Stimulated activated naive CD4-positive, alpha-beta T cell (primary cell): ENCODE measurements at regions not wholly inside any gene's neighbourhood (a gene's known extent, or its start where the extent isn't known, plus 50 kb on each side); places are given as distances from the start of the nearest gene placed in this dataset.

Experiments used
- DNase-seq, 6 experiments: peaks; one replicate each; lab custom pipeline; 2025; lab: John Stamatoyannopoulos, UW

DNA sequence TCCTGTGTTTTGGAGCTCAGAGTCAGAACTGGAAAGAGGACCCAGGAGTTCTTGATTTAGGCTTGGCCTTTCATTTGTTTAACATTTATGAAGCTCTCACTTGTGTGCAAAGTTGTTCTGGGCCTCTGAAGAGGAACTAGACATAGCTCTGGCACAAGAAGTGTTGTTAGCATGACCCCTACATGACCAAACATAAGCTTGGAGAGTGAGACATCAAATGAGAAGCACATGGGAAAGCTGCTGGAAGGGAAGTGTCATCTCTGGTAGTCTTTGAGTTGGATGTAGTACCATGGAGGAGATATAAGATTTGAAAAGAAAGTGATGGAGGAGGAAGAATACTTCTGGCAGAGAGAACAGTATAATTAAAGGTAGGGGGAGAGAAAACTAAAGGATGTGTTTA lies 370.1 kb downstream of the ADRA2A start:
- no peak for DNase-seq

DNA sequence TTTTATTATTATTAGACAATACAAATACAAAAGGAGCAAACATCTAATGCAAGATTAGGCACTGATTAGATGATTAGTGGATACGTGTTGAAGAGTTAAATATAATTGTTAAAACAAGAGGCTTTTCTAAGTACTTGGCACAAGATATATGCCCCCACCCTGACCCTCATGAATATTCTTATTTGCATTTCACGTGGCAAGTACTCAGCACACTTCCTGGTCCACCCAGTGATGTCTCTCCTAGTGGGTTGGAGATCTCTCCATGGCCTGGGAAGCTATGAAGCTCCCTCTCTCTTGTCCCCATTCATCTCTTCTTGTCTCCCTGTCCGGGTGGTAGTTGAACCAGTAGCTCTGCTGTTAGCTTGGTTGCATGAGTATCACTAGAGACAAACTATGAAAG lies 375.3 kb downstream of the ADRA2A start:
- no peak for DNase-seq

DNA sequence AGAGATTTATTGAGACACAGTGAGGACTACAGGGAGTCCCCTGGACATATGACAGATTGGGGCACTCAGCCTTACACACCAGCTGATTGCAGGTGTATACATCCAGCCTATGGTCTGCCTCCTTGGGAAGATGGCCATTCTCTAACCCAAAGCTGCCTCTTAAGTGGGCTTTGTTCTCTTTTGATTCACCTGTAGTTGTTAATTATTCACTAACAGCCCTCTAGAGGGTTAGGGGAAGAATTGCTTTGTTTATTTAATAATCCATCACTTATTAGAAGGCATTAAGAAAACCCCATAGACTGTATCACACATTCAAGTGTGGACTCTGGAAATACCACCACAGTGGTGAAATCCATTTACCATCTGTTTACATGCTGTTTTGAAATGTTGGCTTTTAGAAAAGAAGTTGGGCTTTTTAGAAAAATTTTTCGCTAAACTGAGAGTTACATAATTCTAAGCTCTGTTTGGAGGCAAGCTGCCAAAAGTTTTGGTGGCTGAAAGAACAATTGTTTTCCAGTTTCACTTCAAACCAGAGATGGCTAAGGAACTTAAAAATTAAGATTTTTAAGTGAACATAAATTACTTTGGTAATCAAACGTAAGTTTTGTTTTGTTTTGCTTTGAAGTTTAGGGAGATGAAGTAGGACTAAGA lies 379.1 kb downstream of the ADRA2A start:
- no peak for DNase-seq

DNA sequence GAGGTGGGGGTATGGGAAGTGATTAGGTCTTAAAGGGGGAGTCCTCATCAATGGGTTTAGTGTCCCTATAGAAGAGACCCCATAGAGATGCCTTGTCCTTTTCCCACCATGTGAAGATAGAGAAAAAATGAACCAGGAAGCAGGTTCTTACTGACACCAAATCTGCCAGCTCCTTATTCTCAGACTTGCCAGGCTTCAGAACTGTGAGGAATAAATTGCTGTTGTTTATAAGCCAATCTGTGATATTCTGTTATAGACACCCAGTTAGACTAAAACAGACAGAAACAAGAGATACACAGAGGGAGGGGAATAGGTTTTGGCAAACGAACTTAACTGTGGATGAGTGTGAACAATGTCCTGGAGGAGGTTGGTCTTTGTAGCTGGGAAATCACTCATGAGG lies 381.4 kb downstream of the ADRA2A start:
- DNase-seq = no peak

DNA sequence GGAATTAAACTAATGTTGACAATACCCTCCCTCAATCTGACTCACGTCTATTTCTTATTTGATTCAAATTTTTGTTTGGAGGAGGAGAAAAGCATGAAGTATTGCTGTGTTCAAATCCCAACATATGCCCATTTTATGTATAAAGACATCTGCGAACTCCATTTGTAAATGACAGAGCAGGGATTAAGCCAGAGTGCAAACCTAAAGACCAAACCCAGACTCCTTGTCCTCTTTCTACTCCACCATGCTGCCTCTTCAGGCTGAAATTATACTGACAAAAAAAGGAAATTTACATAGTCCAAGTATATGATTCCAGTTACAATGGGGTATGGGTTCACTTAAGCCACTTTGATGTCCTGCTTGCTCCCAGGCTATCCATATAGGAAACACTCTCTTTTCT lies 383.1 kb downstream of the ADRA2A start:
- no peak for DNase-seq

DNA sequence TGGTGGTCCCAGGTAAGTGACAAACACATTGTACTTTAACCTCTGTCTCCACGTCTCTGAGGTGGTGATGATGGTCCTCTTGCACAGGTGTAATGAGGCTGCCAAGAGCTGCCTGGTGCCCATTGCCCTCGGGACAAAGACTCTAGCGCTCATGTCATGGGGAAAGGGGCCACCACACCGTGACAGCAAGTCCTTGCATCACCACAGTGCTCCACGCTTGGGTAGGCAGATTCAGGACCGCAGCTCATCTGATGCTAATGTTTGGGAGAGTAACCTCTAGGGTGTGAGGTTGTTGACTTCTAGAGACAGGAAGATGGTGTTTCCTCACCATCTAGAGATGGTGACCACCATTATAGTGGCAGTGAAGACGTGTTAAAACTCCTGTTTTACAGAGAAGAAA lies 395.6 kb downstream of the ADRA2A start:
- no peak for DNase-seq

DNA sequence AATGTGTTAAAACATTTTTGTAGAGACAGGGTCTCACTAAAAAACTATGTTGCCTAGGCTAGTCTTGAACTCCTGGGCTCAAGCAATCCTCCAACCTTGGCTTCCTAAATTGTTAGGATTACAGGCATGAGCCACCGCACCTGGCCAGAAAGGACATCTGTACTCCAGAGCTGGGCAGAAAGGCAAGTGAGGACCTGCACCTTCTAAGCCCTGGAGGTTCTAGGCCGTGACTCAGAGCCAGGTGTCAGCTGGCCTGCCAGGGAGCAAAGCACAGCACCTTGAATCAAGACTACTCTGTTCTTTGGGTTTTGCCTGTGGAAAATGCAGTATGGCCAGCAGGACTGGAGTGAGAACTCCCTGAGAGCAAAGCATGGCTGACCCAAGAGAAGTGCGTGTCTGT lies 396.5 kb downstream of the ADRA2A start:
- no peak for DNase-seq

DNA sequence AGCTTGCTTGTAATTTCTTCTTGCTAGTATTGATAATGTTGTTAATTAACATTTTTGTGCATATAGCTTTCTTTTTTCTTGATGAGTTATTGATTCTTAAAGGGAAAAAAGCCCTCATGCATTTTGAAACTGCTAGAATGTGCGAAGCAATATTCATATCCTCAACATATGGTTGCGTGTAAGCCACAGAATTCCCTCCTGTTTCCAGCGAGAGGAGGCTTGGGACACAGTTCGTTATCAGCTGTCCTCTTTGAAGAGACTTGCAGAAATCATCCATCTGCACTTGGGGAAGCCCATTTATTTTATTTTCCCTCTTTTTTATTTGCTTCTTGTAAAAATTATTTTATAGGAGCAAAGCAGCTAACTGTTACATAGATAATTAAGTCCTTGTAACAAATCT lies 398.0 kb downstream of the ADRA2A start:
- DNase-seq = no peak

DNA sequence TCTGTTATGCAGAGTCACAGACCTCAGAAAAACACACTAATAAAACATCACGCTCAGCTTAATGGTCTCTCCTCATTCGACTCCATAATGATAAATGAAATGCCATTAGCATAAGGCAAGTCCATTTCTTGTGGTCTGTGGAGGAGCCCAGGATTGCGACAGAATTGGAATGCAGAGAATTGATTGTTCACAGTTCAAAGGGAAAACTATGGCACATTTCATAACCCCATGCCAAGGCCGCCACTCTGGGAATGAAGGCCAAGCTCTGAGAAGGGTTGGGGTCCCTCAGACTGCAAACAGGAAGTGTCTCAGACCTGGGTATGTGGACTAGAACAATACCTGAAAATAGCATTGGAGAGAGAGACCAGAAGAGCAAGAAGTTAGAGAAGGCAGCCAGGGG lies 398.9 kb downstream of the ADRA2A start:
- DNase-seq = no peak

DNA sequence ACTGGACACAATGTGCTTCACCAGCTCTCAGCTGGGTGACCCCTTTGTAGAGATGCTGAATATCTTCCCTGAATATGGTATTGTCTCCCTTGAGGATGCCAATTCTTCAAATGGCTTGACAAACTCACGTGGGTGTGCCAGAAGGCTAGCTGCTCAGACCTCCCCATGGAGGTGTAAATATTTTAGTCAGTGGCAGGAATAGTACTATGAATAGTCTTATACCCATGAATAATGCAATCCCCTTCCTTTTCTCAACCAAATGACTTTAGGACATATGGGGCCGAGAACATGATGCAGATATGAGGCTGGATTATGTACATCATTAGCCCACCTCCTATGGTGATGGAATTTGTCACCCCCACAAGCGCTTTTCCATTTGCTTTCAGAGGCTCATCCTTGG lies 401.8 kb downstream of the ADRA2A start:
- no peak for DNase-seq

DNA sequence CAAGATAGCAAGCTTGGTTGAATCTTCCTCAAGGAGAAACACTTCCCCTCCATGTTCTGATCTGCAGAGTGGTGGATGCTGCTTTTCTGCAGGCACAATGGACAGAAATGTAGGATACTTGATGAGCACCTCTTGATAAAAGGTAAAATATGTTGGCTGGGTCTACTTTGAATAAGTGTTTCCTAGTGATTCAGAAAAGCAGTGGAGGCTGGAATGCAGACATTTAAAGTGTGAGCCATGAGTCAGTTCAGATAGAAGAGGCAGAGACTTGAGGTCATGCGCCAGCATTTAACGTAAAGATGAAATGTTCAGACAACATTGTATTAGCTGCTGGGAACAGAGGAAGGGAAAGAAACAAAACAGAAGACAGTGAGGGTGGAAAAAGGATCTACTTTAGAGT lies 403.1 kb downstream of the ADRA2A start:
- no peak for DNase-seq

DNA sequence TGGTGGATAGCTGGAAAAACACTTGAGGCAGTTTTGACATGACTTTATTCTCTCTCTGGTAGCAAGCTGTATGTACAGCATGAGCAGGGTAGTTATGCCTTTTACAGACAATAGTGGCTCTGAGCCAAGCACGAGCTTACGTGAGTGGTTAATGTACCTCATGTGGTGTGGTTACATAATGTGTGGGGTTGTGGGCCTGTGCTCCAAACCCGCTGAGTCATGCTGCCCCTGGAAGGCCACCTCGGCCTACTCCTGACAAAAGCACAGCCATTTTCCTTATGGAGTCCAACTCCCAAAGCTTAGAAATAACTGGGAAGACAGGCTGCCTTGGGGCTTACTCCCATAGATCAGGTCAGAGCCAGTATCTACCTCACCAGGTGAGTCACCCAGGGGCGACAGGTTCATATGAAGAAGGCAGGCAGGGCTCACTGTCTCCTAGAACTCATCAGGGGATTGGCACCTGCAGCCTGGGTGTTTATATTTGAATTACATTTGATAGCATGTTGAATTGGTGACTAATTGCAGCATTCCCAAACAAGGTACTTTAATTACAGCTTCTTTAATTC lies 404.5 kb downstream of the ADRA2A start:
- no peak for DNase-seq

DNA sequence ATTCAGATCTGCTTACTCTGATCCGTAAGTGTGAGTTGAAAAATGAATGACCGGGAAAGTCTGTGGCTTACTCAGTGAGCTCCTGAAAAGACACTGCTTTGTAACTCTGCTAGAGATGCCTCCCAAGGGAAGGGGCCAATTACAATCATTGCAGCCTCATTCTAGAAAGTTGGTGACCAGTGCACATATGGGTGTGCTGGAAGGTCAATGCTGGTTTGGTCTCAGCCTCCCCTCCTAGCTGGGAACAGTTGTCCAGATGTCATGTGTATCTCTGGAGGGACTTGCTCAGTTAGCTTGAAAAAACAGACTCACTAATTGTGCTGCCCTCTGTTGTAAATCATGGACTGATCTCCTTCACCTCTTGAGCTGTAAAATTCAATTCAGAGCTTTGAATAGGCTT lies 405.0 kb downstream of the ADRA2A start:
- DNase-seq = no peak

DNA sequence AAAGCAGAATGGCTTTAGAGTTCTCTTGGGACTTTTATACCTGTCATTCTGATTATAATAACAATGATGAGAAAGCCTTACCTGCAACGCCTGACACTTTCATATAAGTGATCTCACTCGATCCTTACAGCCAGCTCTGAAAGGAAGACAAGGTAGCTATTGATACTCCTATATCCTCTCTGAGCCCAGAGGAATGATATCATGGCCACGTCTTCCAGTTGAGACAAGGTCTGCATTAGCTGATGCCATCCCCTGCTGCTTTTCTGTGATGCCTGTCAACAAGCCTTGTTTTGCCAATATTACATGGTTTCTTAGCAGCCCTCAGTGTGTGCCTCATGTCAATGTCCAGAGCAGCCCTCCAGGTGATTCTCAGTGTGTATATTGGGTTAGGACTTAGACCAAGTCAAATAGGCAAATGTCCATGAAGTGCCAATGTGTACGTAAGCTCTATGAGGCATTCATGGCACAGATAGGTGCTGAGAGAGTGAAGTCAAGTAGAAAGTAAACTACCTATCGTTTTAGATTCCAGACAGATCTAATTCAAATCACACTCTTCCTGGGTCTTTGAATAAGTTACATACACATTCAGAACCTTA lies 405.9 kb downstream of the ADRA2A start:
- no peak for DNase-seq

DNA sequence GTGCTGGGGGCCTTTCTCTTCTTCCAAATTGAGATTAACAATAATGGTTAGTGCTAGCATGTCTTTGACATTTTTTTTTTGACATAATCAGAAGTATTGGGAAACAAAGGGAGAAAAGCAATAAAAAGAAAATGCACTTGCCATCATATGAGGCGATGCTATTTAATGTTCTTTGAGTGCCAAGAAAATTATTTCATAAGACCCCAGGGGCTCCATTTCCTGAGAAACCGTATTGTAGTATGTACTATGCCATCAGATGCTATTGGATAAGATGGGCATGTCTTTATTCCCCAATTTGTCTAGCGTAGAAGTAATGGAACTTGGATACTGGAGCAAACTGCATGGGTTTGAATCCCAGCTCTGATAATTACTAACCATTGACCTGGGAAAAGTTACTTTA lies 408.9 kb downstream of the ADRA2A start:
- DNase-seq = no peak

DNA sequence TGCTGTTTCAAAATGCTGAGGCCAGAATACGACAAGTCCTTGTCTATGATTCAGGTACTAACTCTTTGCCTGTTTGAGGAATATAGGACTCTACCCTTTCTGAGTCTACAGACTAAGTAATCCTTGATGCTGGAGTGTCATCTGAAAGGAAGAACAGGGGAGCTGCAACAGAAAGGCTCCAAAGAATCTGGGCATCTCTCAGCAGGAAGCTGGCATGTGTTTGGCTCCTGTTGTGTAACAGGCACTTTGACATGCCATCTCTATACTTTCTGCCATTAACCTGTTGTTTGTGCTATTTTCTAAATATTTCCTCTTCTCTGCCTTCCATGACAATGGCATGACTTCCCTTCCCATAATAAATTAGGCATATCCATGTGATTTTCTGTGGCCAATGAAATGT lies 409.5 kb downstream of the ADRA2A start:
- no peak for DNase-seq

DNA sequence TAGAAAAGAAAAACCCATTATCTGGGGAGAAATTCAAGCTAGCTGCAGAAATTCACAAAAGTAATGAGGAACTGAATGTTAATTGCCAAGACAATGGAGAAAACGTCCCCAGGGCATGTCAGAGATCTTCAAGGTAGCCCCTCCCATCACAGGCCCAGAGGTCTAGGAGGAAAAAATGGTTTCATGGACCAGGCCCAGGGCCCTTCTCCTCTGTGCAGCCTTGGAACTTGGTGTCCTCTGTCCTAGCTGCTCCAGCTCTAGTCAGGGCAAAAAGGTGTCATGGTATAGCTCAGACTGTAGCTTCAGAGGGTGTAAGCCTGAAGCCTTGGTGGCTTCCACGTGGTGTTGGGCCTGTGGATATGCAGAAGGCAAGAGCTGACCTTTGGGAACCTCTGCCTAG lies 411.8 kb downstream of the ADRA2A start:
- no peak for DNase-seq

DNA sequence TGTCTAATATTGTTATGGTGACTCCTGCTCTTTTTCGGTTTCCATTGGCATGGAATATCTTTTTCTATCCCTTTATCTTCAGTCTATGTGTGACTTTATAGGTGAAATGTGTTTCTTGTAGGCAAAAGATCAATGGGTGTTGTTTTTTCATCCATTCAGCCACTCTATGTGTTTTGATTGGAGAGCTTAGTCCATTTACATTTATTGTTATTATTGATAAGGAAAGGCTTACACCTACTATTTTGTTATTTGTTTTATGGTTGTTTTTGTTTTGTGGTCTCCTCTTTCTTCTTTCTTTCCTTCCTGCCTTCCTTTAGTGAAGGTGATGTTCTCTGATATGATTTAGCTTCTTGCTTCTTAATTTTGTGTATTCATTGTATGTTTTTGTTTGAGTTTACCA lies 414.3 kb downstream of the ADRA2A start:
- DNase-seq = no peak

DNA sequence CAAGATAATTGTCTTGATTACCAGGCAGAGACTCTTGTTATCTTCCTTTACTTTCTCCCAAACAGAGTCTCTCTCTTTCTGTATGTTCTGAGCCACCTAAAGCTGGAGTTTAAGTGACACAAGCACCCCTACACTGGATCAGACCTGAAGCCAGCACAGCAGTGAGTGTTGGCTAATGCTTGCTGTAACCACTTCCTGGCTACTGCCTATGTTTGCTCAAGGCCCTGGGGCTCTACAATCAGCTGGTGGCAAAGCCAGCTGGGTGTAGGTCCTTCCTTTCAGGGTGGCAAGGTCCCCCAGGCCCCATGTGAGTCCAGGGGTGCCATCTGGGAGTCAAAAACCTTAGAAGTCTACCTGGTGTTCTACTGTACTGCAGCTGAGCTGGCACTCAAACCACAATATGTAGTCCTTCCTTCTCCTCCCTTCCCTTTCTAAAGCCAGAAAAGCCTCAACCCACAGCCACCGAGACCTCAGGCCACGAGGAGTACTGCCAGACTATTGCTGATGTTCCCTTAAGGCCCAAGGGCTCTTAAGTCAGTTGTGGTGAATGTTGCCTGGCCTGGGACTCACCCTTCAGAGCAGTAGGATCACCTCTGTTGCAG lies 416.3 kb downstream of the ADRA2A start:
- no peak for DNase-seq

DNA sequence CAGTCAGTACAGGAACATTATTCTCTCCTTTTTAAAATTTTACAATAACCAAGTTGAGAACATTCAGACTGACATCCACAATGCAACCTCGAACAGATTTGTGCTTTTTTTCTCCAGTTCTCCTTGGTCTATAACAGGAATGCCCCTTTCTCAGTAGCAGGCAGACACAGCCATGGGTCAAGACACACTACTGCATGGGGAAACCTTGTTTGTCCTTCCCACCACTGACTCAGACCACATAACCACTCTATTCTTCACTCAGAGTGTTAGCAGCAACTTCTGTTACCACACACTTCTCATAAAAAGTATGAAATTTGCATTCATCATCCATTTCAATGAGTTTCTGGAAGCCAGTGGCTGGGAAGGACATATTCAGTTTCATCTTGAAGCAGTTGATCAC lies 421.7 kb downstream of the ADRA2A start:
- DNase-seq = no peak

DNA sequence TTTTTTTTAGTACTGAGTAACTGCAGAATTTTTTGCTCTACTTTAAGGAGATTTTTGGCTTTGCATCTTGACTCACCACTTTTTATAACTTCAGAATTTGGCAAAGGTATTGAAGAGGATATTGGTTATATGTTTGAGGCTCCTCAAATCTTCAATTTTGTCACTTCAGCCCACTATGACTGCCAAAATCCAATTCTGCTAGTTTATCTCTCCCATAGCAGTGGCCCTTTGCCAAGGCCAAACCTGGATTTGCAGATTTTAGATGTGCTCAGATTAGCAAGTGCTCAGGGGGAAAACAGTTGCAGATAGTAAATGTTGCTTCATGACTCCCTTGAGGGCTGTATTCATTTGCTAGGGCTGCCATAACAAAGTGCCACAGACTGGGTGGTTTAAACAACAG lies 427.5 kb downstream of the ADRA2A start:
- DNase-seq = no peak

DNA sequence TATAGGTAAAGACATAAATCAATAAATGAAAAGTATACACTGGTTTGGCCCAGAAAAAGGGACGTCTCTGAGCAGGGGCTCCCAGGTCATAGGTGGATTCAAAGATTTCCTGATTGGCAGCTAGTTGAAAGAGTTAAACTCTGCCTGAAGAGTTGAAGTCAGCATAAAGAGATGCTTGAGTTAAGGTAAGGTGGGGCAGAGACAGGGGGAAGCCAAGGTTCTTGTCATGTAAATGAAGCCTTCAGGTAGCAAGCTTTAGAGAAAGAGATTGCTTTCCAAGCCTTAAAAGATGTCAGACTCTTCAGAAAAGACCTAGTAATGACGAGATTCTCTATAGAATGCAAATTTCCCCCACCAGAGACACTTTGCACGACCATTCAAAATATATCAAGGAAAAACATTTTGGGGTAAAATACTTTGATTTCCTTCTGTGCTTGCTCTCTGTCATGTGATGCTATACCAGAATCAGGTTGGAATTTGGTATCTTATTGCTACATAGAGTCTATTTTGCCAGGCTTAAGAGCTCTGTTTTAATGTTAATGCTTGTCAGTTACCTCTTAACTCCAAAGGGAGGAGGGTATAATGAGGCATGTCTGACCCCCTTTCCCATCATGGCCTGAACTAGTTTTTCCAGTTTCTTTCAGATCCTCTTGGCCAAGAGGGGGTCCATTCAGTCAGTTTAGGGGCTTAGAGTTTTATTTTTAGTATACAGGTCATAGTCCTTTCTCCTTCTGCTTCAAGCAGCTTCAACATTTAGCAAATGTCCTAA lies 429.6 kb downstream of the ADRA2A start:
- no peak for DNase-seq

DNA sequence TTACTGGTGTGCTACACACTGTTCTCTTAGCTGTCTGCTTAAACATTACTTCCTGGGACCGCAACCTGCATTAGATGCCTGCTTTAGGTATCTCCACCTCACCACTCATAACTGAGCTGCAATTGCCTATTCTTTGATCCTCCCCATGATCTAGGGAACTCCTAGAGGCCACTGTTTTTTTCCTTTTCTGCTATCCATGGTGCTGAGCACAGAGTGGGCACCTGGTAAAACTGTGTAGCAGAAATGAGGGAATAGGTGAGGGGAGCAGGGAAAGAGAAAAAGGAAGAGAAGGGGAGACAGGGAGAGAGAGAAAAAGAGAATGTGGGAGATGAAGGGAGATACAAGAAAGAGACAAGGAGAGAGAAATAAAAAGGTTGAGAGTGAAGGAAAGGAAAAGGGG lies 434.9 kb downstream of the ADRA2A start:
- no peak for DNase-seq
